Mesothelial cell of epicardium (in vitro differentiated cells): ENCODE measurements at regions not wholly inside any gene's neighbourhood (a gene's known extent, or its start where the extent isn't known, plus 50 kb on each side); places are given as distances from the start of the nearest gene placed in this dataset.

Source experiments
- DNase-seq, 2 experiments: peaks; one replicate each; pipeline ENCODE4 v3.0.0; 2021; ENCODE audit warnings: low spot score in 2 of 2; ENCODE audit not compliant: unreplicated experiment in 2 of 2
- H3K27ac Mint-ChIP-seq: 2 replicates; pipeline ENCODE4 v1.8.0; 2021; ENCODE audit warnings: mixed read lengths
- H3K27me3 Mint-ChIP-seq: 2 replicates; pipeline ENCODE4 v1.8.0; 2021; ENCODE audit warnings: low read depth, mixed read lengths
- H3K36me3 Mint-ChIP-seq: 2 replicates; pipeline ENCODE4 v1.8.0; 2021; ENCODE audit warnings: mixed read lengths
- H3K4me1 Mint-ChIP-seq: 2 replicates; pipeline ENCODE4 v1.8.0; 2021; ENCODE audit warnings: mixed read lengths
- H3K4me3 Mint-ChIP-seq: 2 replicates; pipeline ENCODE4 v1.8.0; 2021; ENCODE audit warnings: mild to moderate bottlenecking, moderate library complexity, mixed read lengths
- H3K9me3 Mint-ChIP-seq: 2 replicates; pipeline ENCODE4 v1.8.0; 2021; ENCODE audit warnings: mixed read lengths
- CTCF ChIP-seq: fragments of 200-600 bp; sonication (generic); IDR thresholded peaks from one replicate; pipeline ENCODE4 v1.5.0; 2021; ENCODE audit warnings: antibody characterized with exemption; ENCODE audit not compliant: unreplicated experiment

GRCh38 chr4:55744369-55744768, 75.2 kb upstream of the EXOC1L start:
- peaks cover 3% of the 10 kb centered on the region for H3K9me3 Mint-ChIP-seq
- DNase-seq: no peak
- TF ChIP-seq CTCF: no peak
- no peak overlapping the region for H3K27ac Mint-ChIP-seq
- no peaks in the 10 kb centered on the region for H3K36me3 Mint-ChIP-seq
- no peak overlapping the region for H3K4me3 Mint-ChIP-seq
- peaks cover 36% of the 10 kb centered on the region for H3K27me3 Mint-ChIP-seq
- peaks cover 5% of the 10 kb centered on the region for H3K4me1 Mint-ChIP-seq

- Mint-ChIP-seq H3K27ac (no peak overlapping the region), H3K36me3 (no peaks in the 10 kb centered on the region), H3K4me1 (peaks cover 5% of the 10 kb centered on the region), H3K9me3 (peaks cover 3% of the 10 kb centered on the region), H3K27me3 (peaks cover 31% of the 10 kb centered on the region), H3K4me3 (no peak overlapping the region)
- TF ChIP-seq CTCF: no peak
- DNase-seq: no peak
Measured at GRCh38 chr4:55745014-55745413, 74.6 kb upstream of the EXOC1L start.

- Mint-ChIP-seq H3K36me3 (no peaks in the 10 kb centered on the region), H3K27ac (no peak overlapping the region), H3K27me3 (peaks cover 28% of the 10 kb centered on the region), H3K9me3 (peaks cover 3% of the 10 kb centered on the region), H3K4me1 (peaks cover 1% of the 10 kb centered on the region), H3K4me3 (no peak overlapping the region)
- no peak for DNase-seq
- TF ChIP-seq CTCF: no peak
Measured at GRCh38 chr4:55747793-55748192, 71.8 kb upstream of the EXOC1L start.

DNA sequence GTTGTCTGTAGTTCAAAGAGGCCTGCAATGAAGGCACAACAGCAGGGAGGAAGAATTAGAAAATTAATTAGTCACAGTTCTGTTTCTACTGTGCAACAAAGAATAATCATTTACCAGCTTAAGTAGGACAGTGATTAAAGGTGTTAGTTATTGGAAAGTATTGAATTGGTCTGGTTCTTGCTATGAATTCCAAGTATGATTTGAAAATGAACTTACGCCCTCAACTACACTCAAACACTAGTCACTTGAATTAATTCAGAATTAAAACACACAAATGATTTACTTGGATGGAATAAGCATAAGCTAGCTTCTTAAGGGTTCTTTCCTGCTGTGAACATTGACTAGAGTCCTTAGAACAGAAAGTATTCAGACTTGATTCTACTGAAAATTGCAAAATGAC, 69.9 kb upstream of the EXOC1L start:
- H3K27ac Mint-ChIP-seq: no peak overlapping the region
- no peak for DNase-seq
- no peak for TF ChIP-seq CTCF
- H3K9me3 Mint-ChIP-seq: peaks cover 3% of the 10 kb centered on the region
- no peak overlapping the region for H3K4me3 Mint-ChIP-seq
- H3K4me1 Mint-ChIP-seq: no peaks in the 10 kb centered on the region
- peaks cover 28% of the 10 kb centered on the region for H3K27me3 Mint-ChIP-seq
- no peaks in the 10 kb centered on the region for H3K36me3 Mint-ChIP-seq

- Mint-ChIP-seq H3K4me1 (no peaks in the 10 kb centered on the region), H3K4me3 (no peak overlapping the region), H3K27me3 (peaks cover 16% of the 10 kb centered on the region), H3K27ac (no peak overlapping the region), H3K36me3 (no peaks in the 10 kb centered on the region), H3K9me3 (no peaks in the 10 kb centered on the region)
- no peak for TF ChIP-seq CTCF
- DNase-seq: no peak
Measured at GRCh38 chr4:55752810-55753209, 66.8 kb upstream of the EXOC1L start.

GRCh38 chr4:55753856-55754255, 65.7 kb upstream of the EXOC1L start:
- no peak for DNase-seq
- Mint-ChIP-seq H3K36me3 (no peaks in the 10 kb centered on the region), H3K27me3 (peaks cover 6% of the 10 kb centered on the region), H3K9me3 (no peaks in the 10 kb centered on the region), H3K4me3 (no peak overlapping the region), H3K4me1 (no peaks in the 10 kb centered on the region), H3K27ac (no peak overlapping the region)
- no peak for TF ChIP-seq CTCF
